CD4-positive, alpha-beta T cell treated with Interleukin-15 for 4 hours (primary cell): ENCODE measurements at regions not wholly inside any gene's neighbourhood (a gene's known extent, or its start where the extent isn't known, plus 50 kb on each side); places are given as distances from the start of the nearest gene placed in this dataset.

Experiments used
- DNase-seq: peaks from one replicate; pipeline ENCODE4 v3.0.0-alpha.2; 2020; ENCODE audit warnings: low spot score

DNA sequence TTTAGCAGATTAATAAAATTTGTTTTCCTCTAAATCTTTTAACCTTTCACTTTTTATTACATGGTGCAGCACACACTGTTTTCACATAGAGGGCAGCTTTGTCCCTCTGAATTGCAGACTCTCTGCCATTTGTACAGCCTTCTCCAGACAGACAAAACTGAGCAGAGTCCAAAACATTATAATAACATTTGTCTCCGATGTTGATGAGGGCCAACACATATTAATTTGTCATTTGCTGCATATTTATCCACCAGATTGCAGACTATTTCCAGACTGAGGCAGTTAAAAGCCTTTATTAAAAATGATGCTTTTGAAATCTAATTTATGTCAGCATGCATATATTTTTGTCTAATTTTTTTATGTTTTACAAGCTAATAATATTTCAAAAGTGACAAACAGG lies 1251.9 kb upstream of the SLC10A2 start:
- no peak for DNase-seq

DNA sequence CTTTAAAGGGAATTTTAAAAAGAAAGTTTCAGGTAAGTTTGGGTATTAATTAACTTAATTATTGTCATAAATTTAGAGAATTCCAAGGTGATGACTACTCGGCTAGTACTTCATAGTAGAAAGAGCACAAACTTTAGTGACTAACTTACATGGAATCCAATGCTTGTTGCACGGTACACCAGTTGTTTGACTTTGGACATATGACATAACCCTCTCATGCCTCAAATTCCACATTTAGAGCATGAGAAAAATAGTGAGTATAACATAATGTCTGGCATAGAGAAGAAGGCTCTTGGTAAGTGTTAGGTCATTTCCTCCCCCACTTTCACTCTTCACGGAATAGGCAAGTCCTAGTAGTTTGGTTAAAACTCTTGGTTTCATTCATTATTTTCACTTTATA lies 1249.4 kb upstream of the SLC10A2 start:
- no peak for DNase-seq

DNA sequence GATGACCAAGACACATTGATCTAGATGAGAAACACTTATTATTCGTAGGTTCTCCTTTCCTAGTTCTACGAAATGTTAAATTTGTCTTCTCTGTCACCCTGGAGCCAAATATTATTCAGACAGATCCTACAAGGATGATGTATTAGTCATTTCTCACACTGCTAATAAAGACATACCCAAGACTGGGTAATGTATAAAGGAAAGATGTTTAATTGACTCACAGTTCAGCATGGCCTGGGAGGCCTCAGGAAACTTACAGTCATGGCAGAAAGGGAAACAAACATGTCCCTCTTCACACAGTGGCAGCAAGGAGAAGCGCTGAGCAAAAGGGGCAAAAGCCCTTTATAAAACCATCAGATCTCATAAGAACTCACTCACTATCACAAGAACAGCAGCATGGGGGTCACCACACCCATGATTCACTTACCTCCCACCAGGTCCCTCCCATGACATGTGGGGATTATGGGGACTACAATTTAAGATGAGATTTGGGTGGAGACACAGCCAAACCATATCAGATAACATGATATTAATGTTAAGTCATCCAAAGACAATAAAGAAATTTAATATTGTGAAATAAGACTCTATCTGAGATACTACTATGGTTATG lies 1248.8 kb upstream of the SLC10A2 start:
- DNase-seq, result no peak

DNA sequence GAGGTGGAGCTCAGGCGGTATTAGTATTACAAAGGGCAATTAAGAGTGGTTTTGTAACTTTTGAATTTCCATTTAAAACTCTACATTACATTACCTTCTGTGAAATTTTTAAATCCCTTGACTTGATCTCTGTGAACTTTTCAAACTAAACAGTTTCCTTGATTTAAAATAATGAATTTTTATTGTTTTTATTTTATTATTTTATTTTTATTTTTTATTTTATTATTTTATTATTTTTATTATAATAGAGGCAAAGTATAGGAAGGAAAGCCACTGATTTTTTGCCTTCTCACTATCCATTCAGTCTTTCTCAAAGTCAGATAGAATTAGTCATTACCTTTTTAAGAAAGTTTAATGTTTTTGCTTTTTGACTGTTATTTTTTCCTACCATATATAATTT lies 1248.1 kb upstream of the SLC10A2 start:
- no peak for DNase-seq

DNA sequence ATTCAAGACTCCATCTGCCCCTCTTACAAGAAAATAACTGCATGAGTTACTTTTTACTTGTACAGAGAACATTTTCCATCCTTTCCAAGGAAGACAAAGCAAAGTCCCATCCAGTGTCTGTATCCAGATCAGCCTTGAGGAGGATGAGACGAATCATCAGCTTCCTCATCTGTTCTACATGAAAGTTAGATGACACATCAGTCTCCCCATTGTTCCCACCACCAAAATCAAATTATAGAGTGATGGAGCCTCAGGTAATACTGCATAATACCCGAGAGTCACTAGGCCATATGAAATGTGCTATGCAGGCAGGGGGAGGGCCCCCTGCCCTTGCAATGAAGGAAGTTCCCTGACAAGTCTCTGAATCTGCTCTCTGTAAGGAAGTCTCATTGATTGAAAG lies 1244.6 kb upstream of the SLC10A2 start:
- DNase-seq, result no peak

DNA sequence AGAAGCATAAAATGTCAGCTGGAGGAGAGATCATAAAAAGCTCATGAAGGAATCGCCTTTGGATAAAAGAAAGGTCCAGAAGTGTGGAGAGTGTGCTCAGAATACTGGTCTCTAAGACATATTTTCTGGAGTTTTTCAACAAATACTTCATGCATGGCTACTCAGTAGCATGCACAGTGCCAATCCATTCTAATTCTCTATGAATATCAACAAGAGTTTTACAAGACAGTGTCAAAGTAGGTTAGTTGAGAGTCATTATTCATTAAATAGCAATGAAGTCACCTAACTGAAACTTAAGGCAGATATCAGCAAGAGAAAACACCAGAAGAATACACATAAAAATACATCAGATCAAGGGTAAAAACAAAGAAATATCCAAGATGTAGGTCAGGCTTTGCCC lies 1243.2 kb upstream of the SLC10A2 start:
- no peak for DNase-seq

DNA sequence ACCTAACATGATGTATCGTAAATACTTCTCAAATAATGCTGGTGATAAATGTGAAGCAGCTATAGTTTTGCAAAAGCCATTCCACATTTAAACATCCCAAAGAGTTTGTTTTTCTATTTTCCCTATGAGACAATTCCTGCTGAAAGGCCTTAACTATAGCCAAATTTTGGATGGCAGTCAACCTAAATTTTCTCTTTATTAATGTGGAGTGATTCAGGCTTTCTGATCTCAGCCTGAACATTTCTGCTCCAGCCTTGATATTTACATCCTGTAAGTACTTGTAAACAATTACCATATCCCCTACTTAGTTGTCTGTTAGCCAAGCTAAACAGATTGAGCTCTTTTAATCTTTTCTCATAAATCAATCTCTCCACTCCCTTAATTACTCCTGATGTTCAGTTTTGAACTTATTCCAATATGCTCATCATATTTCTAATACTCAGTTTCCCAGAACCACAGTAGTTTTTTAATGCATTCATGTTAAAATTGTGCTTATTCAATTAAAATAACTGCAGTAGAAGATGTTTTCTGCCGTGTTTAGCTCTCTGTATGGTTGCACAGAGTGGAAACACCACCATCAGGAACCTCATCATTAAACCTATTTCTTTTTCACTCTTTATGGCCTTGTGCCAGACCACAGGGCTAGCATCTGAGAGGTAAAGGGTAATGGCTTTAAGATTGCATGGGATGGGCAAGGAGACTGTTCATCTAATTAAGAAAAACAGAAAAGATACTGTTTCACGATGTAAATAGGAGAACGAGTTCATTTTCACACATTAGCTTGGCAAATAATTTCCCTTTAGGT lies 1235.2 kb upstream of the SLC10A2 start:
- no peak for DNase-seq

DNA sequence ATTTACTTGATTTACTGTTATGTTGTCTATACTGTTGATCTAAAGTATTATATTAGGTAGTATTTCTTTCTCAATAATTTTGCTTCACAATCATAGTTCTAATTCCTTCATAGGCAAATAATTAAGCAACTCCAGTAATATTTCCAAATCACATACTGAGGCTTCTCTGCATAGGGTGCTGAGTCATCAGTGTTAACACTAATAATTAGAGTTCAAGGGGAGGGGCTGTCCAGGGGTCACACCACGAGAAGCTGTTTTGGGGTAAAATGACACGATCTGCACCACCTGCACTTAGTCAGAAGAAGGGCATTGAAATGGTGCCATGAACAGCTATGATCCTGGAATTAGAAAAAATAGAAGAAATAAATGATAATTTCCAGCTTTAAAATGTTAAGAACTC lies 1230.9 kb upstream of the SLC10A2 start:
- DNase-seq, result no peak

DNA sequence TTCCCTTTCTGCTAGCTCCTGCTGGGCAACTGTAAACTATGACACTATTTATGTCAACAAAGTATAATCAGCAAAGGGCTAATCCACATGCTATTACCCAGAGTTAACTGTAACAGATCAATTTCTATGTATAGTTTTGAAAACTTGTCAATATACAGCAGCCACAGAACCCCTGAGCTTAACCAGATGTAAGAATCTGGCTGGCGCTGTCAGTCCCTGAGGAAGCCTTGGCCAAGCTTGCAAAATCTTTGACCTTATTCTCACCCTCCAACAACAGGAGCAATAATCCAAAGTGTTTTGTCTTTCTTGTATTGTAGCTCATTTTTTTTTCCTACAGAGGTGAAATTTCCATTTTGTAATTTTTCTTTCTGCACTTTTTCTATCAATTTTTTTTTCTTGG lies 1230.1 kb upstream of the SLC10A2 start:
- DNase-seq, result no peak

DNA sequence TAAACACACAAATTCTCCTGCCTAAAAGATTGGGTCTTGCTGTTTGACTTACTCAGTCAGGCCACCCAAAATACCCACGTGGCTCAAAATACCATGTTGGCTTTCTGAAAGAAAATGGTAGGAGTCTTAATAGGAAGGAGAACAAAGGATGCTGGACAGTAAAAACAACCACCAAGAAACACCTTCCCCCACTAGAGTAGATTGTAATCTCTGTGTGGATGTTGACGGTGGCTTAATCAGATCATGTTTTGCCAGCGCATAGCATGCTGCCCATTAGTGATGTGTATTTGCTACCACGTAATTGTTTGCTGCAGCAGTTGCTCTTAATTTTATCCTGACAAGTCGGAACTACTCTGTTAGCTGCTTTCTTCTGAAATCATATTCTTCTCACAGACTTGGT lies 1229.3 kb upstream of the SLC10A2 start:
- DNase-seq, result no peak

DNA sequence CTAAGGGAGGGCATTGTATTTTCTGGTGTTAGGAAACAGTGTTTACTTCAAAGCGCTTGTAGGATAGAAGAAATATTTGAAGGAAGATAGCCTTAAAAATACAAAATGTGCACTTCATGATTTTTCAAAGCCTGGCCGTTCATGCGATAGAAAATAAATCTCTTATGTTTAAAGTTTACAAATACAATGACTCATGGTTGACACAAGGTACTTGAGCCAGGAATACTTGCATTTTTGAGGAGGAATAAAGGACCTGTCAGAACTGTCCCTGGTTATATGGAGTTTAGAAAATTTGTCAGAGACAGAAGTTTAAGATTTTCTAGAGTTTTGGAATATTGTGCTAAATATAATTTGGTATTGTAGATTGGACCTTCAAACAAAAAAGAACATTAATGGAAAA lies 1223.2 kb upstream of the SLC10A2 start:
- DNase-seq, result no peak

DNA sequence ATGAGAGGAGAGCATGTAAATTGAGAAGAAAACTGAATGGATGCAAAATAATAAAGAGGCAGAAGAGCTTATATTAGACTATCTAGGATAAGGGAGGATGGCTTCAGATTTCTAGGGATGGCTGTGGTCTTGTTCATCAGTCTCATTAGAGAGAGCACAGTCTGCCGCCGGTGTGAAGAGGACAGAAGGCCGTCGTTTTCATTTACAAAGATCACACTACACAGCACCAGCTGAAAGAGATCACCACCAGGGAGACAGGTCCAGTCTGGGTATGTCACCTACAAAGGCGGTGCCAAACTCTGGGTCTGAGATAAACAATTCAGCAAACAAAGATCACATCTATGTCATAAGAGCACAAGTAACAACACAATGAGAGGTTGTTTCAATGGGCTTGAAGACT lies 1222.3 kb upstream of the SLC10A2 start:
- no peak for DNase-seq

DNA sequence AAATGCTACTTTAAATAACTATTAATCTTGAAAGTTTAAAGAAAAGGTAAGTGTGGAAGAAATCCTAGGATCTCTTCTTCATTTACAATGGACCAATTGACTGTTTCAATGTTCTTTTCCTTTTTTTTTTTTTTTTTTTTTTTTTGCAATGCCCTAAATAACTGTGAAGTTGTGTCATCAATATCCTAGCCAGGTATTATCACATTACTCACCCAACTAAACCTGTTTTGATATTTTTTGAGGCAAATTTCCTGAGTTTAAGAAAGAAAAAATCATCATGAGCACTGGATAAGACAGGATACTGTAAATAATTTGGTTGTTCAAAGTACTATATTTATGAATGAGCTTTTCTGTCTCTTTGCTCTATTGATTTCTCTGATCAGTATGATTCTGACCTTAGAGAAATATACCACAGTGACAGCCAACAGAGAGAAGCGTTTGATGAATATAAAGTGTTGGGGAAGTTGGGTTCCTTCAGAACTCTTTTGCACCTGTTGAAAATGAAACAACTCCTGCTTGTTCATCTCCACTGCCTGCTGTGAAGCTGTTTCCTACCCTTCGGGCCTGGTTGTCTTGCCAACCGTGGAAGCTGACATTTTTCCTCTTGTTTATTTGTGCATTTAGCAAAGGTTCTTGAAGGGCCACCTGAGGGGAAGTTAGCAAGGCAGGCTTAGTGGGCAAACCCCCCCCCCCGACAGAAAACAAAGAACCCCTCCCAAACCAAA lies 1220.5 kb upstream of the SLC10A2 start:
- no peak for DNase-seq

DNA sequence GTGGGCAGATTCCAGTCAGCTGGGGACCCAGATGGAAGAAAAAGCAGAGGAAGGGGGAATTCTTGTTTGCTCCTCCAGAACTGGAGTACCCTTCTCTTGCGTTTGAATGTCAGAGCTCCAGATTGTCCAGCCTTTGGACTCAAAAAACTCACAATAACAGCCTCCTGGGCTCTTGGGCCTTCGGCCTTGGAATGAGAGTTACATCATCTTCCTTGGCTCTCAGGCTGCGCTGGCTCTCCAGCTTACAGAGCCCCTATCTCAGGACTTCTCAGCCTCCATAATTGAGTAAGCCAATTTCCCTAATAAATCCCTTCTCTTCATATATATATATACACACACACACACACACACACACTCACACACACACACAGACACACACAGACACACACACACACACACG lies 1215.7 kb upstream of the SLC10A2 start:
- no peak for DNase-seq

DNA sequence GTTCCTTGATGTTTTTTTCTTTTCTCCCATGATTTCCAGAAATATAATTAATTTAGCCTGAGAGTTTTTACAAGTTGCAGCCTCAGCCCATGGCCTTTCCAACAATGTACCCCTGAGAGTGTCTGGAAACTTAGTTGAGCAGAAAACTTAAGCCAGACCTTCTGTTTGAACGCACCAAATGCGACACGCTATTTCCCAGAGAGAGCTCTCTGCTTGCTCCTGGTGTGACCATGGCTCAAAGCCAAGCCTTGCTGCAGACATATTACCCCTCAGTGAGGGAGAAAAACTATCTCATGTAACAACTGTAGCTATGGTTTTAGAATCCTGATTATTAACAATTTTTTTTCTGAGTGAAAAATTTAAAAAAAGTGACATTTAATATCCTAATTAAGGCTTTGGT lies 1204.5 kb upstream of the SLC10A2 start:
- DNase-seq, result no peak

DNA sequence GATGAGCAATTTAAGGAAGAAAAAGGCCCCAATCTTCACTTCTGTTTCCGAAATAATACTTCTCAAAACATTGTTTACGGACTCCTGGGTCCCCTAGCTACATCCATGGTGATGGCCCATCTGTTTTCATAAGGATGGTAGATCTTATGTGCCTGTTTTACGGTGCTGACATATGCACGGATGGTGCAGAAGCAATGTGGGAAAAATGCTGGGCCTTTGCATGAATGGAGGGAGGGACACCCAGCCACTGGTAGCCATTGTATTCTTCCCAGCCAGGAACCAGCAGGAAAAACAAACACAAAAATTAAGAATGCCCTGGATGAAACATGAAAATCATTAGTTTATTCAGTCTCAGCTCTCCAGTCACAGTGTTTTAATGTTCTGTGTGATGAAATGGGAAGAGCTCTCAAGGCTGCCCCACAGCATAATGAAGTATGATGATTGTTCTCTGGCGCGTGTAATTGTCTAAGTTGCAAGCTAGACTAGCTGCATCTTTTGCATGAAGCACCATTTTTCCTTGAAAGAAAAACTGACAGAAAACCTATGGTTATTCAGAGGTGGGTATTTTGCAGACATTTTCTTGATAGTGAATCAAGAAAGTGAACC lies 1201.1 kb upstream of the SLC10A2 start:
- DNase-seq, result no peak

DNA sequence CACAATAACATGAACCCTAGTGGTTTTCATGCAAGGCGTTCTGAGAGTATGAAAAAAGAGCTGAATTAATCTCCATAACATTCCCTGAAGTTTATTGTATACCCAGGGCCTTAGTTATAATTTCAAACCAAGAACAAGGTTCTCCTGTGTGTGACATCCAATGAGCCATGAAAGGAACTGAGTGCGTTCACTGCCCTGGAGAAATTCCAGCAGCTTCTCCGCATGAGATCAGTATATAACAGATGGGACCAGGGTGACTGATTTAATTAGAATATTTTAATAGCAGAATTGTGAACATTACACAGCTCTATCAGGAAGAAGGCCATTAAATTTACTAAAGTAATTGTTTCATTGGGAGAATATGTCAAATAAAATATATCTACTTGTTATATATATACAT lies 1190.5 kb upstream of the SLC10A2 start:
- DNase-seq, result no peak

DNA sequence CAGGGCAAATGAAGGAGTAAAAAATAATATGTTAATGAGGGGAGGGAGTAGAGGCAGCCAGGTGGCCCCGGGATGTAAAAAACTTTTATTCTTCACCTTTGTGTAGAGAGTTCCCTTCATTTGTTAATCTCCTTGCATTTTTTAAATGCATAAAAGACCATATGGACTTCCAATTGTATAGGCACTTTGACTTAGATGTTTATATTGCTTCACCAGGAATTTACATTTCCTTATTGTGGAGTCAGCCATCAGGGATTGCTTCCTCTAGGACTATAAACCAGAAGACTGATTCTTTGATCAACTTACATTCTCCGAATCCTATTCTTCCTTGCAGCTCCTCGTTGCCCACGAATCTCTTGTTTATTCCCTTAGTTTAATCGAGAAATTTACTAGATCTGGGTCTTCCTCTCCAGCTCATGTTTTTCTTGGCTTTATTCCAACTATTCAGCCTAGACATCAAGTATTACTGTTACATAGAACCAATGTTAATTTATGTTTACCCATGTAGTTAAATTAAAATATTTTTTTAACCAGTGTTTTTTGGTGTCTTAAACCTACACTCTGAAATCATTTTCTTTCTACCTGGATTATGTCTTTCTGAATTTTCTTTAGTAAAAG lies 1187.0 kb upstream of the SLC10A2 start:
- no peak for DNase-seq

DNA sequence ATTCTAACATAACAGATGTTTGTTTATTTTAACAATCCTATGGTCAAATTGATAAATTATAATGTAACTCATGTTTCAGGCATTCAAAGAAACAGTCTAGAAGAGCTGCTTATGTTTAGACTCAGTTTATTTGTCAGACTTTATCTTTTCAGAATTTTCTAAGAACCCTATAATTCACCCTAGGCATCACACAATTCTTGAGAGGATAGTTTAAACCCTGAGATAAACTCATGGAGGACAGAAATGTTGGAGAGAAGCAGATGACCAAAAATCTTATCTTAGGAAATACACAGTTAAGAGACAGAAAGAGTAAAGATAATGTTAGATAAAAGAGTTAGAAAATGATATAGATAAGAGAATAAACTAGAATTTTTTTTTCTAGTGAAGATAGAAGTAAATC lies 1185.7 kb upstream of the SLC10A2 start:
- no peak for DNase-seq

DNA sequence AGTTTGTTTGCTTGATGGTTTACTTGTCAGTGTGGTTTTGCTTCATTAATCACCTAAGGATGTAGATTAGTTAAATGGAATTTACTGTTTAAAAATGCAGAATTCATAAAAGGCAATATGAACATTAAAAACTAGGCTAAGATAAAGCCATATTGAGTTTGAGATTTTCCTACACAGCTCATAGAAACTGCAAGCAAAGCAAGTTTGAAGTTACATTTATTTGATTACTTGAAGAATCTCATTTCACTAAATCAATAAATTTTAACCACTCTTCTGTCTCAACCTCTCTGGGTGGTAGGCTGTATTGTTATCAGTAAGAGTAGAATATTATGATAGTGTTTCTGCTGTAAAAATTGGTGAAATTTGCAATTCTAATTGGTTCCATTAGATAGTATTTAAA lies 1180.7 kb upstream of the SLC10A2 start:
- no peak for DNase-seq

DNA sequence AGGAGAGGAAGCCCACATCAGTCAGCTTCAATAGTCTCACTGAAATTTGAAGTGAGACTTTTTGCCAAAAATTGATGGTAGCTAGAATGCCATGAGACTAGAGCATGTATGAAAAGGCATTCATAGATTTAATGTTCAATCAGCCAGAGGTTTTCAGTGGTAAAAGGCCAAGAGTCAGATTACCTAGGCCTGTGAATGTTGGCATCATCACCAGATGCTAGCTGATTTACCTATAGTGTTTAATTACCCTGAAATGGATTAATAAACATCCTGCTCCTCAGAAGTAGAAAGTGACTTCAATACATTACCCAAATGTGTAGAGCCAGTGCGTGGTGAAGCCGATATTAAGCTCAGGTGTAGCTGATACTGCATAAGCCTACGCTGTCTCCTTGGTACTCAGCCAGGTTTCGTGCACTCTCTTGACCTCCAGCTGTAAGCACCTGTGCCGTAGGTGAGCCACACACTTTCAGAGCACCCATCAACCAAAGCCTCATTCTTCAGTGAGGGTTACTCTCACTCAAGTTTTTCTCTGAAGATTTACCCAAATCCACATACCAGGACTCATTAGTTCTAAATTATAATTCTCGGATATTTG lies 1140.3 kb upstream of the SLC10A2 start:
- no peak for DNase-seq

DNA sequence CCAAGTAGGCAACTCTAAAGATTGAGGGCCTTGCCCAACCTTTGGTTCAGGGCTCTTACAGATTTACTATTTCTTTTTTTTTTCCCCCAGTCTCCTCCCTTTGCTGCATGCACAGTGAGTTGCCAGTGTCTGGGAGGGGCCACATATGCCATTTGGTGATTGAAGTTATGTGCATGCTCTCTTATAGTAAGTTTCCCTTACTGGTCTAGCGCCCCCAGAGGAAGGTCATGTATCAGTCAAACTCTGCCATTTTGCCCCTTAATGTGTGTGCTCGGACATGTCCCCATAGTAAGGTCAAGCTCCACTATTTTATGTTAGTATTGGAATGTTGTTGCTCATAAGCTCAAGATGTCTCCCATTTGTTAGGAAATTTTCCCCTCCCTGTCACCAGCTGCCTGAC lies 1138.0 kb upstream of the SLC10A2 start:
- DNase-seq, result no peak
